ENCODE measurements at regions not wholly inside any gene's neighbourhood (a gene's known extent, or its start where the extent isn't known, plus 50 kb on each side); places are given as distances from the start of the nearest gene placed in this dataset.

DNA sequence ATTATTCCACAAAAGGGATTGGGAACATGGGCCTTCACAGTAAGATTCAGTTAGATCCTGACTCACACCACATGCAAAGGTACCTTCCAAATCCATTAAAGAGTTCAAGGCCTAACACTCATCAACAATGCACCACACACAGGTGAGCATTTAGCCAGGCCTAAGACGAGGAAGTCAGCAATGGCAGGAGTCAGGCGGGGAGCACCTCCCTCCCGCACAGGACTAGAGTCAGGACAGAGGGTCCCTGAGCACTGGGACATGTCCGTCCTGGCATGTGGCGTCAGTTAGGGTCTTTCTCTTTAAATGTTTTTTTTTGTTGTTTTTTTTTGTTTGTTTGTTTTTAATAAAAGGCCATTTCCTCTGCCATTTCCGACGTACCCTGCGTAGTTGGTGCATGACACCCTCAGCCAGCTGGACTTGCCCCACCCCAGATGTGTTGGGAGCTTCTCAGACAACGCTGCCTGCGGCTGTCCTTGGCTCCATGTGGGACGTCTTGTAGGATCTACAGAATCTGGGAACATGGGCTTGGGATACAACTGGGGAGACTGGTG is 1458.6 kb downstream of the BRD1 start:
- DNase-seq, result no peak

DNA sequence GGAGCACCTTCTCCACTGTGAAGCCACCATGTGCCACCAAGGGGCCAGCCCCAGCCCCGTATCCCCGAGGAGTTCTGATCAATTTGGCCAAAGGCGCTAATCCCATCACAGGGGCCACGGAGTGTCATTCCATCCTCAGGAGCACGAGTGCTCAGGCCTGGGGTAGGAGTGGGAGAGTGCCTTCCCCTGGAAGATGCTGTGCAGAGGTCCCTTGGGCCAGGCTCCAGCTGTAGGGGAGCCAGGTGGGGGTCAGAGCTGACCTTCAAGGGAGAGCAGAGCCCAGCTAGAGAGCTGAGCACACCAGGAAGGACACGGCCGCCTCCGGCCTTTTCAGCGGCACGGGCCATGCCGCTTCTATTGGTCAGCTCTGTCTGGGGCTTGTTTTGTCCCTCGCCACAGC is 1459.9 kb downstream of the BRD1 start:
- DNase-seq, result no peak

DNA sequence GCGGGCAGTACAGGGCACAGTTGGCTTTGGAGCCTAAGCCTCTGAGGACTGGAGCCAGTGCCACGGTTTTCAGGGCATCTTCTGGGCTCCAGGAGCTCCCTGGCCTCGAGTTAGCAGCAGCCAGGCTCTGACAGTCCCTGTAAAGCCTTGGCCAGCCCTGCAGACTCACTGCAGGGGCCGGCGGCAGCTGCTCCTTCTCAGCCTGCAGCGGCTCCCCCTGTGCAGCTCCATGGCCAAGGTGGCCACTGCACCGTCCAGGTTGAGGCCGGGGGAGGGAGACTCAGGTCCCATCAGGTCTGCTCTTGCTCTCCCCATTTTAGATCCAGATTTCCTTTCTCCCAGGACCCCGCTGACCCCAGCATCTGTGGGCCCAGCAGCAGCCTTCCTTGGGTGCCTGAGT is 1461.1 kb downstream of the BRD1 start:
- no peak for DNase-seq

DNA sequence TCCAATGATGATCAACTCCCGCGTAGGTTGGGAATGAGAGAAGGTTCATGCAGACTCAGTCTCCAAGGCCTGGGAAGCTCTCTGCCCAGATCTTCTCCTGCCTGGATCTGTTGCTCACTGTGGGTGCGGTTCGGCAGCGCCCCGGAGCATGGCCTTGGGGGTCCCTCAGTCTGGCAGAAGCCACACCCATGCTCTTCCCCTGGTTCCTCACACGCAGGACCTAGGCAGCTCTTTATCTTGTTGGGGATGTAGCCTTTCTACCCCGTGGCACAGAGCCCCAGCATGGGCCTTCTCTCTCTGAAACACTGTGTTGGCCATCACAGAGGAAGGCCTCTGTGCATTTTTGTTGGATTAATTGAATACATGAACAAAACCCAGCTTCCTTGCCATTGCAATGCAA is 1461.6 kb downstream of the BRD1 start:
- no peak for DNase-seq

DNA sequence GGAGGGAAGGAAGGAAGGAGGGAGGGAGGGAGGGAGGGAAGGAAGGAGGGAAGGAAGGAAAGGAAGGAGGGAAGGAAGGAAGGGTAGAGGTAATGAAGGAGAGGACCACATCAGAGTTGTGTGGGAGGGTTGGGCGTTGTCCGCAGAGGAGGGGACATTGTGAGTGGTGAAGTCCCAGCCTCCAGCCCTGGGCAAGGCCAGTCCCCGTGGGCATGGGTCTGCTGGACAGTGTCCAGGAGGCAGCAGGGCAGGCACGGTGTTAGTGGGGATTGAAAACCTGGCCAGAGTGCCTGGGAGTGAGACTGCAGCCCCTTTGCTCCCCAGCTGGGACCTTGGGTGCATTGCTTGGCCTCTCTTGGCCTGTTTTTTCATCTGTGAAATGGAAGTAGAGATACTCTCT is 1462.3 kb downstream of the BRD1 start:
- no peak for DNase-seq

DNA sequence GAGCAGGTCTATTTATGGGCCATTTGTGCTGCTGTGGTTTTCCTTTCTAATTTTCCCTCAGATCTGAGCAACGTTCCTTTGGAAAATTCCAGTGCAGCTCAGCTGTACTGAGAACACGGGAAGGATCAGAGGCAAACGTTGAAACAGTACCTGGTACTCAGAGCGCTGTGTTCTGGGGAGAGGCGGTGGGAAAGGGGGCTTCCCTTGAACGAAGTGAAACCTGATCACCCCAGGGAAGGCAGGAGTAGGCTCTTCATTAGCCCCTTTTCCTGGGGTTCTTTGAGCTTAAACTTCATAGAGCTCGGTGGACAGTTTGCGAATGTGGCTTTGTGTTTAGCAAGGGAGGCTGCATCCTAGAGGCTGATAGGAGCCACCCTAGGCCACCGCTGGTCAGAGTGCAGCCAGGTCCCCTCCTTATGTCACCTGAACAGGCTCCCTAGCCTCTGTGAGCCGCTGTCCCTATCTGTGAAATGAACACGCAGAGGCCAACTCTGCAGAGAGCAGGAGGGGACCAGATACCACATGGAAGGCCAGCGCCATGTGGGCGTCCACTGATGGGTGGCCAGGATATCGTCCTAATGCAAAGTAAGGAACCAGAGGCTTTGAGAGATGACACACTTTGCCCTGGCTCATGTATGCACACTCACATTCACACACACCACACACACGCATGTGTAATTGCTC is 1464.8 kb downstream of the BRD1 start:
- DNase-seq, result no peak

DNA sequence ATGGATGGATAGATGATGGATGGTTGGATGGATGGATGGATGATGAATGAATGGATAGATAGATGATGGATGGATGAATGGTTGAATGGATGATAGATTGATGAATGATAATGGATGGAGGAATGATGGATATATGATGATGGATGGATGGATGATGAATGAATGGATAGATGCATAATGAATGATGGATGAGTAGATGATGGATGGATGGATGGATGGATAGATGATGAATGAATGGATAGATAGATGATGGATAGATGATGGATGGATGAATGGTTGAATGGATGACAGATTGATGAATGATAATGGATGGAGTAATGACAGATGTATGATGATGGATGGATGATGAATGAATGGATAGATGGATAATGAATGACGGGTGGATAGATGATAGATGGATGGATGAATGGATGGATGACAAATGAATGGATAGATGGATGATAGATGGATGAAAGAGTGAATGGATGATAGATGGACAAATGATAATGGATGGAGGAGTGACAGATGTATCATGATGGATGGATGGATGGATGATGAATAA is 1466.5 kb downstream of the BRD1 start:
- no peak for DNase-seq

DNA sequence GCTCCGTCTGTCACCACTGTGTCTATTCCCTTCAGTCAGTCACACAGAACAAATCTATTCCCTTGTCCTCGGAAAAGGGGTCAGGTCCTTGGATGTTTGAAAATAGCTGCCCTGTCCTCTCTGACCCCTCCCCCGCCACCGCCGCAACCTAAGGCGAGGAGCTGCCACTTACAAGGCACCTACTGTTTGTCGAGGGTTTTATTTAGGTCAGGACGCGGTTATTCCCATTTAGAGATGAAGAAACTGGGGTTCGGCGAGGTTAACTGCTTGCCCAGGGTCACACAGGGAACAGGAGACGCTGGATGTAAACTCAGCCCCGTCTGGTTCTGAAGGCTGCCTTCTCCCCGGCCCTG is 1468.1 kb downstream of the BRD1 start:
- no peak for DNase-seq

DNA sequence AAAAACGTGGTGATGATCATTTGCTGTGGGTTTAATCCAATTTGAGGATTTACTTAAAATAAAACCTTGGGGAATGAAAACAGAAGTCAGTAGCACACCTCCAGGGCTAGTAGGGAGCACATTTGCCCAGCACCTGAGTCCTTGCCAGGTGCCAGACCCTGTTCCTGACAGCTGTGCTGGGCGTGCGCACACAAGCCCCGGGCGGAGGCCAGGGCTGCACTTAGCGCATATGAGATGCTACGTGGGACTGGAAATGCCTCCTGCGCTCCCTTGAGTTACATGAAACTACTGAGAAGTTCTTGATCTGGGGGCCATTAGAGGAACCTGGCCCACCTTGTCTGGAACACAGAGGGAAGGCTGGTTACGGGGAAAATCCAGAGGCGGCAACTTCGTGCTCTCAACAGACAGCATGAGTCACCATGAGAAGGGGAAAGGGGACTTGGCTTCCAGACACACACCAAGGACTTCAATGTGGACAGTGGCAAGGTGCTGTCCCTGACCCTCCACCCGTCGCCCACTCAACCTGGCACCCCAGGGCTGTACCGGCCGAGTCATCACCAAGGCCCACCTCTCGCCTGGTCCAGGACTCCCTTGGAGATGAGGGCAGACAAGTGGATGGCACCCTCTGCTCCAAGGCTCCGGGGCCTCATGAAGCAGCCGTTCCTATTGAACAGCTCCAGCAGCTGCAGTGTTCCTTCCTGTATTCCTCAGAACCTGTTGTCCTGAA is 1468.6 kb downstream of the BRD1 start:
- no peak for DNase-seq

DNA sequence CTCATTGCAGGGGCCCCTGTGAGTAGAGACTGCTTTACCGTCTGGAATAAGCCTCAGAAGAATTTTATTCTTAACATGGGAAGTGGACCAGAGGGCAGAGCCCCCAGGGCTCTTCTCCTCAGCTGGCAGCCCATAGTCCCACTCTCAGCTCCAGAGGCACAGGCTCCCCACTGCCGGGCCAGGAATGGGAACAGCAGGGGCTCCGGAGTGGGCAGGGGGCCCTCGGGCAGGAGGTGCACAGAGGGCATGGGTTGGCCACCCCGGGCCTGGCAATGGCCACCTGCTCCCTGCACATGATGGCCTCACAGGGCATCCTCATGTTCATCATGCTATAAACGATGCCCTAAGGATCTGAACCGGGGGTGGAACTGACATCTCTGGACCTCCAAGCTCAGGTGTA is 1469.7 kb downstream of the BRD1 start:
- DNase-seq, result no peak

DNA sequence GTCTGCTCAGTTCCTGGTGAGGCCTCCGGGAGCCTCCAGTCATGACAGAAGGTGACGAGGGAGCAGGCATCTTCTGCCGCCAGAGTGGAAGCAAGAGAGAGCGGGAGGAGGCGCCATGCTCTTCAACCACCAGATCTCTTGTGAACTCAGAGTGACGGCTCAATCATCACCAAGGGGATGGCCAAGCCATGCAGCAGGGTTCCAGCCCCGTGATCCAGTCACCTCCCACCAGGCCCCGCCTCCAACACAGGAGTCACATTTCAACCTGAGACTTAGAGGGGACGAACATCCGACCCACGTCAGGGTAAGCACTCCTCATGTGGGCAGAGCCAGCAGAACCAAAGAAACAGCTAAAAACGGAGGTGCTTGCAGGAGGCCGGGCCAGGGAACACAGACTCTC is 1470.5 kb downstream of the BRD1 start:
- DNase-seq, result no peak

DNA sequence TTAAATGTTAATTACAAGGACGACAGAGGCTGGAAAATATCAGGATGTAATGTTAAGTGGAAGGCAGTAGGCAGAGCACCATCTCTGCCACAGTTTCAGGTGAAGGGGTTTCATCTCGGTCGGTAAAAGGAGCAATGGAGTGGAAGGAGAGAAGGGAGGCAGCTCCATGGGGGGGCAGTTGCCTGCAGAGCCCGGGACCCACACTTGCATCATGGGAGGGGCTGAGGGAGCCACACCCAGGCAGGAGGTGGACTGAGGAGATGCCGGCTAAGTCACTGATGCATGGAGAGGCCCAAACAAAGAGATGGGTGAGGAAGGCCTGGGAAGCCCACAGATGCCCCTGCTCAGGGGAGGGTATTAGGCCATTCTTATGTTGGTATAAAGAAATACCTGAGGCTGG is 1470.9 kb downstream of the BRD1 start:
- no peak for DNase-seq

DNA sequence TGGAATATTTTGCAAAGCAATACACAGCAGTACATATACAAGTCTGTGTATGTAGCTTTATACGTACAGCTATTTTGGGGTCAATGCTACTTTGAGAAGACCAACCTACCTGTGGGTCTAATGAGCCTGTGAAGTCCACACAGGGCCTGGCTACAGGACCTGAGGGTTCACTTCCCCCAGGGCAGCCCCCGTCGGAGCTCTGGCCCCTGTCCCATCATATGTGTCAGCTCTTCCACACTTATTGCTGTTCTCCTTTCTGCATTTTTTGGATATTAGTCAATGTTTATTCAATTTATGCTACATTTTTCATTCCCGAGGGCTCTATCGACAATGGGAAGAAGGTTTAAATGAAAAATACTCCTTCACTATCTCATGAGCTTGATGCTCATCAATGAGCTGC is 1473.6 kb downstream of the BRD1 start:
- DNase-seq, result no peak

DNA sequence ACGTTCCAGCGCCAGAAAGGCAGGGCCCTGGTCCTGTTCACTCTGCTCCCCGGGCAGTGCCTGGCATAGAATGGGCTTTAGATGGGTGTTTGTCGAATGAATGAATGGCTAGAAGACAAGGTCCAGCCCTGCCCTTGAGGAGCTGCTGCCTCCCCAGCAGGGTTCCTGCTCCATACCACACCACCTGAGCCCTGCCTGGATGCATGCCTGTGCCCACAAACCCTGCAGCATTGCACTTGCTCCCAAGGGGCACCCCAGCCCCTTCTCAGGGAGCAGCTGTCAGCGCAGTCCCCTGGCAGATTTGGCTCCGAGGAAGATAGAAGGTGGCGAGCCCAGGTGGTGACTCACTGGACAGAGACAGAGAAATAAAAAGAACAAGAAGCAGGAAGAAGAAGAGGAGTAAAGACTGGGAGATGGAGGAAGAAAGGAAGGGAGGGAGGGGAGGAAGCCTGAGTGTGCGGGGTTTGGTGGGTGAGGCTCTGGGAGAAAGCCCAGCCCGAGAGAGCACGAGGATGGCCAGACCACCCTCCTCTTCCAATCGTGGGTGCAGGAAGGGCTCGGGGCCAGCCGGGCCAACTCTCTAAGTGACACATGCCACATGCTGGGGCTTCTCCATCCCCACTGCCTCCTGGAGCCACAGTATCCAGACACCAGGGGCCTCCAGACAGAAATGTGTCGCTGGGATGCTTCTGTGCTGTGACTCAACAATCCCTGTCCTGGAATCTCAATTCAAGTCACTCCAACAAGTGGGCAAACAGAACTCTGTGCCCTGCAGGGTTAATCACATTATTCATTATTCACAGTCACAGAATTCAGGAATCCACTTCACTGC is 1474.3 kb downstream of the BRD1 start:
- DNase-seq, result no peak

DNA sequence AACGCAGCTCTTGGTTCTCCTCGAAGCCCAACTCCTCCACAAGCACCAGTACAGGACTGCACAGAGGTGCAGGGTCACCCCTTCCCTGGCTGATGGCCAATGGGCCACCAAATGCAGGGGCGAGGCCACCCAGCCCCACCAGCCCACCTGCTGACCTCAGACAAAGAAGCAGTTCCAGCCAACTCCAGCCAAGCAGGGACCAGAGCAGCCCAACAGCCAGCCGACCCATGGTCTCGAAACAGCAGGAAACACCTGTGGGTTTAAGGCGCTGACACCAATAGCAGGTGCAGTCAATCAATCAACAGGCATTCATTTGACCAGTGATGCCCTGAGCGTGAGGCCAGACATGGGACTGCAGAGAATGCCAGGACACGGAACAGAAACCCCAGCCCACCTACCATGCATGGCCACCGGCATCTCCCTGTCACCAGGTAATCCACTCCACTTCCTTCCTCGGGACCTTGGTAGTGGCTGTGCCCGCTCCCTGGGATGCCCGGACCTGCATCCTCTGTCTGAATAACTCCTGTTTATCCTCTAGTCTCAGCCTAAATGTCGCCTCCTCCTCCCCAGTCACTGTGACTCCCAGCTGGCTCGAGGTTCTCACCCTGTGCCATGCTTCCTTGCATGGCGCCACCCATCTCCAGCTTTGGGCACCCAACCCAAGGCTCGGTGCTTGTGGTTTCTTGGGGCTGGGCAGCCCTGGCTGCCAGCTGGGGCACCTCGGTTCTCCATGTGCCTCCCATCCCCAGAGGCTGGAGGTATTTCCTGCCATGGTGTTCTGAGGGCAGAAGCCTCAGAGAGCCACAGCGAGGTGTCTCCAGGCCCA is 1475.4 kb downstream of the BRD1 start:
- DNase-seq, result no peak

DNA sequence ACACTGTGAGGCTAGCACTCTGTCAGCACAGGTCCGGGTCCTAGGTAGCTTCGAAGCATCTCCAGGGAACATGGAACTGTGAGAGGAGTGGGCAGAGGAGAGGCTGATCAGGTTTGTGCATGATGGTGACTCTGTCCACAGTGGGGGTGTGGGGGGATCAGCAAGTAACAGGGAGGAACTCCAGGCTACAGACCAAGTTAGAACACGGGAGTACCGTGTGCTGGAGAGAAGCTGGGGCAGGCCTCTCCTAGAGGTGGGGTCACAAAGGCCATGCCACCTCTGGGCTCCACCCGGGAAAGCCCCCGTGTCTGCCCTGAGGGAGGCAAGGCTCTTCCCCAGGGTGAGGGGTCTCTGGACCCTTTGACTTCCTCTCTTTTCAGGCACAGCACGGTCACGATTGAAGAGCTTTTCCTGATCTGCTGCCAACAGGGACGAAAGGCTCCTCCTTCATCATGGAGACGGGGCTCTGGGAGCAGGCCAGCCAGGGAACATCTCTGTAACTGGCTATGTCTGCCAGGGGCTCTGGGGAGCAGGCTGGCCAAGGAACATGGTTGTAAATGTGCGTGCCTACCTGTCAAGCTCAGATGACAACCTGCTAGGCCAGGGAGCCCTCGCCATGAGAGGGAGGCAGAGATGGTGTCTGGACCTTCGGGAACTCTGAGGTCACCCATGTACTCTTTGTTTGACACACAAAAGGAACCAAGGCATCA is 1476.1 kb downstream of the BRD1 start:
- DNase-seq, result no peak

DNA sequence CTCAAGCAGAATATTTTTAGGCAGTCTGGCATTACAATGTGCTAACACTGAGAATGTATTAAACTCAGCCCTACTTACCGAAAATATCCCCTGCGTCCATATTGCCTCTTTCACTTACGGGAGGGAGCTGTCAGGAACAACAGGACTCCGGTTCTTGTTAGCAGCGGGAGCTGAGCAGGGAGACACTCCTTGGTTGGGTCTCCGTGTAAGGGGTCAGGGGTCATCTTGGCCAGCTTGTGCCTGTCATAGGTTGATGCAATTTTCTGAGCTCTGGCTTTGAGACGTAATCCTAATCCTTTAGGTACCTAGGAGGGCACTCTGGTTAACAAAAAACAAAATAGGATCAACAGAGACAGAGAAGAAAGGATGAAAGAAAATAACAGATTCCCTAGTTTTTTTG is 1477.2 kb downstream of the BRD1 start:
- no peak for DNase-seq

DNA sequence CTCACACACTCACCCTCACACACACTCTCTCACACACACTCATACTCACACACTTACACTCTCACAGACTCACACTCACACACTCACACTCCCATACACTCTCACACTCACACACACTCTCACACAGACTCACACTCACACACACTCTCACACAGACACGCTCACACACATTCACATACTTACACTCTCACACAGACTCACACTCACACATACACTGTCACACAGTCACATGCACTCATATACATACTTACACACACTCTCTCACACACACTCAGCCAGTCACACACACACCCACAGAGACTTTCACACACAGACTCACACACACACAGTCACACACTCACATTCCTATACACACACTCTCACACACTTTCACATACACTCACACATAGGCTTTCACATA is 1478.8 kb downstream of the BRD1 start:
- DNase-seq, result no peak

DNA sequence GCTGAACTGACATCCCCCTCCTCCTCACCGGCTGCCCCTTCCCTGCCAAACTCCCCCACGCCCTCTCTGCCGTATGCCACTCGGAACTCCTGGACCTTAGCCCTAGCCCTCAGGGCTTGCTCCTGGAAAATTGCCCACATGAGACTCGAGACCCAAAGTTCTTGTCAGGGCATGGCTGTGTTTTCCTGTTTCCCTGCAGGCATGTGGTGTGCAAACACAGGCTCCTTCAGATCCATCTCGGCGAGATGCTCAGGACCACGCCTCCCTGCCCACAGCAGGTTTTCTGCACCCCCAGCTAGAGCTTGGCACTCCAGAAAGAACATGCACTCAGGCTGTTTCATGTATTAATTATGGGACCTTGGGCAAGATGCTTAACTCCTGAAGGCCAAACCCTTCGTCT is 1480.4 kb downstream of the BRD1 start:
- DNase-seq, result no peak

DNA sequence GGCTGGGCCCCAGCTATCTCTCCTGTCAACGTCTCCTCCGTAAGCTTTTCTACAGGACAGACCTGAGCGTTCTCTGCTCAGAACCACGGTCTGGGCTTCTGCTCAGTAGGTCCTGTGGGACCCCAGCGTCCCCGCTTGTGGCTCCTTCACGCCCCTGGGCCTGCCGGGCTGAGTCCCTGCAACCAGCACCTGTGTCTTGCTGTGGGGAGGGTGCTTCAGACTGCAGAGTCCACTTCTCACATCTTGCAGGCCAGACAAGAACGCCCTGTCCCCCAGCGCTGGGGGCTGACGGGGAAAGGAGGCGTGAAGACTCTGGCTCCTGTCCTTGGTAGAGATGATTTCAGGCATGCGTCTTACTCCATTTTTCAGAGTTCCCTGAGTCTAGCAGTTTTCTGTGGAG is 1480.8 kb downstream of the BRD1 start:
- no peak for DNase-seq

DNA sequence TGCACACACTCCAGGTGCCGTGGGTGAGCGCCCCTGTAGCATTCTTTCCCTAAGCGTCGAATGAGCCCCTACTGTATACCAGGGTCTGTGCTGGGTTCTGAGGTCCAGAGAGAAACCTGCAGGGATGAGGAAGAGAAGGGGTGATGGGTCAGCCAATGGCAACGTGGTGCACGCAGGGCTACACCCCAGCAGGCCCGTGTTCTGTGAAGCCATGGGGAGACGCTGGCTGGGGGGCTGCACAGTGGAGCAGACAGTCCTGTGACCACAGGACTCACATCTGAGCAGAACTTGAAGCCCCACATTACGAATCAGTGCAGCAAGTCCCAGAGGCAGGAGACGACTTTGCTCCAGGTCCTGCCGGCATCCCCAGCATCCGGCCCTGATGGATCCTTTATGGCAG is 1481.4 kb downstream of the BRD1 start:
- no peak for DNase-seq

DNA sequence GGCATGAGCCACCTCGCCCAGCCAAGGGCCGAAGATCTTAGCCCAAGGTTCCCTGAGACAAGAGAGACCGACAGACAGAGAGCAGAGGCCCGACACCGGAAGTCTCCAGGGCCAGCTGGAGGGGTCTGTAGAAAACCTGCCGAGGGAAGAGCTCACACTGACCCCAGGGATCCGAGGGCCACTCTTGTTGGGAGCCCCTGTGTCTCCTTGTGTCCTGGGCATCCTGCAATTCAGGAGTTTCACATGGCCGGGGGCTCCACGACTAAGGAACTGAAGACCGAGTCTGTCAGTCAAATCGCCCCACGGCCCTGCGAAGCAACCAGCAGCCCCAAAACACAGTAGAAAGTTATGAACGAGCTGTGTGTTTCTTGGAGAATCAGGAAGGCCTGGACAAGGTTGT is 1482.0 kb downstream of the BRD1 start:
- DNase-seq, result no peak

All from NCI-H1048 (cell line).